HG03064 (cell line): ENCODE measurements at regions not wholly inside any gene's neighbourhood (a gene's known extent, or its start where the extent isn't known, plus 50 kb on each side); places are given as distances from the start of the nearest gene placed in this dataset.

Experiments
- ATAC-seq: cut with Tn5 transposase; IDR thresholded peaks from one replicate; pipeline ENCODE4 v1.9.1; 2021; ENCODE audit warnings: low read depth; ENCODE audit not compliant: unreplicated experiment

GRCh38 chr7:19623676-19624075 is 85.2 kb downstream of the POLR1F start:
- no peak for ATAC-seq

GRCh38 chr7:19621740-19622139 is 87.1 kb downstream of the POLR1F start:
- ATAC-seq = no peak

GRCh38 chr7:19620470-19620869 is 88.4 kb downstream of the POLR1F start:
- ATAC-seq = no peak

GRCh38 chr7:19619122-19619521 is 89.7 kb downstream of the POLR1F start:
- no peak for ATAC-seq

- ATAC-seq = no peak
Observed at GRCh38 chr7:19617901-19618300, 90.9 kb downstream of the POLR1F start.

GRCh38 chr7:19610194-19610943 is 98.5 kb downstream of the POLR1F start:
- ATAC-seq = no peak

GRCh38 chr7:19589446-19589845 is 119.4 kb downstream of the POLR1F start:
- ATAC-seq = no peak

GRCh38 chr7:19587291-19587690 is 121.5 kb downstream of the POLR1F start:
- ATAC-seq = peak; percentile 72

GRCh38 chr7:19585761-19586160 is 123.1 kb downstream of the POLR1F start:
- no peak for ATAC-seq

GRCh38 chr7:19575909-19576557 is 132.8 kb downstream of the POLR1F start:
- no peak for ATAC-seq

GRCh38 chr7:19574131-19574530 is 134.7 kb downstream of the POLR1F start:
- ATAC-seq = no peak

- ATAC-seq = no peak
Observed at GRCh38 chr7:19572566-19572965, 136.3 kb downstream of the POLR1F start.

- ATAC-seq = no peak
Observed at GRCh38 chr7:19567011-19567410, 141.8 kb downstream of the POLR1F start.

- ATAC-seq = no peak
Observed at GRCh38 chr7:19565602-19566001, 143.2 kb downstream of the POLR1F start.

GRCh38 chr7:19561121-19561805 is 147.6 kb downstream of the POLR1F start:
- no peak for ATAC-seq

- no peak for ATAC-seq
Observed at GRCh38 chr7:19560111-19560883, 148.5 kb downstream of the POLR1F start.

- ATAC-seq = no peak
Observed at GRCh38 chr7:19558527-19558926, 150.3 kb downstream of the POLR1F start.

GRCh38 chr7:19557726-19558465 is 150.9 kb downstream of the POLR1F start:
- no peak for ATAC-seq

- no peak for ATAC-seq
Observed at GRCh38 chr7:19554581-19554980, 154.3 kb downstream of the POLR1F start.

- no peak for ATAC-seq
Observed at GRCh38 chr7:19552576-19552975, 156.3 kb downstream of the POLR1F start.
